ENCODE measurements at regions not wholly inside any gene's neighbourhood (a gene's known extent, or its start where the extent isn't known, plus 50 kb on each side); places are given as distances from the start of the nearest gene placed in this dataset.
"Not testable (repeated sequence)": the region's sequence is repeated elsewhere in the genome, so short reads cannot be mapped to it uniquely, and the experiment has no call there.

GRCh38 chrX:30149206-30149605 lies 66.2 kb upstream of the MAGEB2 start:
- not testable (repeated sequence) for H3K27me3 ChIP-seq (ENCODE audit: control insufficient read depth, insufficient read depth, low read length); H3K4me3 ChIP-seq (ENCODE audit: insufficient read depth, low read depth, low read length); H3K36me3 ChIP-seq (replicated peaks; ENCODE audit: control insufficient read depth, insufficient read depth, low read length); DNase-seq

DNA sequence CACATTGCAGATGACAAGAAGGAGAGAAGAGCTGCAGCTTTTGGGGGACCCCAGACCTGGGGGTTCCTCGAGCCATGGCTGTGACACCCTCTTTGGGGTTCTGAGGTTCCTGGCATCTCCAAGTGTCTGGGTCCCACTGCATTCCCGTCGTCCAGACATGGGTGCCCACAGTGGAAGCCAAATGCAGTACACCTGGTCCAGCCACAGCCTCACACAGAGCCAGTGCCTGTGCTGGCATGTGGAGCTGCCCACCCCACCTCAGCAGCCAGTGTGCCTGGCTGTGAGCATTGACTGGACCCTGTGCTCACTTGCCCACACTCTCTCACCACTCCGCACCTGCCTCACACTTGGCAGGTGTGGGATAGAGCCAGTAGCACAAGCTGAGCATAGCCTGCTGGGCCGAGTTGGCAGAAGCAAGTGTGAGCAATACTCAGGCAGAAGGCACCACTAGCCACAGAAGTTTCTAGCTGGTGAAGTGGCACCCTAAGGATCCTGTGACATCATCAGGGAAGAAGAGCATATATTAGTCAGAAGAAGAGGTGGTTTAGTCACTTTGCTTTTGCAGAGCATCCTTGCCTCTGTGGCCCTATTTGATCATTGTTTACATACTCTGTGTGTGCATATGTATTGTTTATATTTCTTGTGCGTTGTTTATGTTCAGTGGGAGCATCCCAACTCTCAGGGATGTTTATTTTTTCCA lies 65.0 kb upstream of the MAGEB2 start:
- no peak for DNase-seq
- no peak overlapping the region for H3K4me3 ChIP-seq (ENCODE audit: insufficient read depth, low read depth, low read length)
- H3K27me3 ChIP-seq (ENCODE audit: control insufficient read depth, insufficient read depth, low read length) = no peaks in the 10 kb centered on the region
- no peaks in the 10 kb centered on the region for H3K36me3 ChIP-seq (replicated peaks; ENCODE audit: control insufficient read depth, insufficient read depth, low read length)

- Histone ChIP-seq H3K36me3 (replicated peaks; ENCODE audit: control insufficient read depth, insufficient read depth, low read length) (no peaks in the 10 kb centered on the region), H3K27me3 (ENCODE audit: control insufficient read depth, insufficient read depth, low read length) (no peaks in the 10 kb centered on the region), H3K4me3 (ENCODE audit: insufficient read depth, low read depth, low read length) (no peak overlapping the region)
- DNase-seq = no peak
These were observed 63.4 kb upstream of the MAGEB2 start for GRCh38 chrX:30151964-30152363.

- no peak overlapping the region for H3K4me3 ChIP-seq (ENCODE audit: insufficient read depth, low read depth, low read length)
- H3K36me3 ChIP-seq (replicated peaks; ENCODE audit: control insufficient read depth, insufficient read depth, low read length) = no peaks in the 10 kb centered on the region
- H3K27me3 ChIP-seq (ENCODE audit: control insufficient read depth, insufficient read depth, low read length) = no peaks in the 10 kb centered on the region
- no peak for DNase-seq
These were observed 62.0 kb upstream of the MAGEB2 start for GRCh38 chrX:30153175-30153880.

GRCh38 chrX:30153881-30154260 lies 61.5 kb upstream of the MAGEB2 start:
- H3K4me3 ChIP-seq (ENCODE audit: insufficient read depth, low read depth, low read length) = no peak overlapping the region
- no peaks in the 10 kb centered on the region for H3K27me3 ChIP-seq (ENCODE audit: control insufficient read depth, insufficient read depth, low read length)
- no peaks in the 10 kb centered on the region for H3K36me3 ChIP-seq (replicated peaks; ENCODE audit: control insufficient read depth, insufficient read depth, low read length)
- no peak for DNase-seq

DNA sequence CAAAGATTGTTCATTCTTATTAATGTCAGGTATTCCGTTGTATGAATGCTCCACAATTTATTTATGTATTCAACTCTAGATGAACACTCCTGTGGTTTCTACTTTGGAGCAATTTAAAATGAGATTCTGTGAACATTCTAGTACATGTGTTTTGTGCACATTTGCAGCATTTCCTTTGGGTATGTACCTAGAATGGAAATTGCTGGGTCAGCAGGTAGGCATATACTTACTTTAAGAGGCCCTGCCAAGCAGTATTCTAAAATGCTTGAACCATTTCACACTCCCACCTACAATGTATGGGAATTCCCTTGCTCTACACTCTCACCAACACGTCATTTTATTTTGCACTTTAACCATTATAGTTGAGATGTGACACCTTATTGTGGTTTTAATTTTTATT lies 59.4 kb upstream of the MAGEB2 start:
- DNase-seq = no peak
- H3K4me3 ChIP-seq (ENCODE audit: insufficient read depth, low read depth, low read length) = no peak overlapping the region
- no peaks in the 10 kb centered on the region for H3K27me3 ChIP-seq (ENCODE audit: control insufficient read depth, insufficient read depth, low read length)
- no peaks in the 10 kb centered on the region for H3K36me3 ChIP-seq (replicated peaks; ENCODE audit: control insufficient read depth, insufficient read depth, low read length)

DNA sequence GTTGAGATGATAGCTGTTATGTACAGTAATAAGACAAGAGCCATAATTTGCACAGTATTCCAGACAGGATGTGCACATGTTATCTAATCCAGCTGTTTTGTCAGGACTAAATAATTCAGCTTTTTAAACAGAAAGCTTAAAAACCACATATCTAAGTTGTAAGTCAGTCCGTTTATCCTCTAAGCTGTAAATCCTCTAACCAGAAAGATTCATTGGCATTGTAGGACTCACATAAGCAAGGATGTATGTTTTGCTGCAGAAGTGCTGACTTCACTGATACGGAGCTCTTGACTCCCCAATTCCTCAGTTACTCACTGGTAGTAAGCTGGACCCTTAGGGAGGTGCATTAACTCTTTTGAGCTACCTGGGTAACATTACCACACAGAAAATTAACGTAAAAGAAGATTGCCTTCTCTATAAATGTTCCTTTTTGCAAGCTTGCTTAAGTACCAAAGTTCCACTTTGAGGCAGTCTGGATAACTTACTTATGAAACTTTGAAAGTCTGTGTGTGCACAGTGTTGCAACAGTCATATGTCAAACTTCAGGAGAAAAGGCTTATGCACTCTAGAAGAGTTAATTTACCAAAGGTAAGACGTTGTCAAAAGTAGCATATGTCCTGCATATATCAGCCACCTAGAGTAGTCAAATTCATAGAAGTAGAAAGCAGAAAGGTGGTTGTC lies 58.3 kb upstream of the MAGEB2 start:
- no peaks in the 10 kb centered on the region for H3K36me3 ChIP-seq (replicated peaks; ENCODE audit: control insufficient read depth, insufficient read depth, low read length)
- DNase-seq = no peak

DNA sequence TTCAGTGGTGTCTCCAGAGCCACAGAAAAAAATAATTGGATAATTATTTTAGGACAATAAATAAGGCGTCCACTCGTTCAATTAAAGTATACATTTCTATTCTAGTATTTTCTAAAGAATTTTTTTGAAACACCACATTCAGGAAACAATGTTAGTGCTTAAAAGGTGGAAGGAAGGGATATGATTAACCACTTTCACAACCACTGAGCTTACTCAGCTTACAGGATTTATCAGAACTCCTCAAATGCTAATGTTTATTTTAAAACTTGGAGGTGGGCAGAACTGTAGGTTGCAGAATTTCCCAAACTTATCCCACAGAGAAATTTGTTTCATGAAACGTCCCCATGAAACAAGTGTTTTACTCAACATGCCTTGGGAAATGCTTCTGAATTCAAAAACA lies 54.3 kb upstream of the MAGEB2 start:
- H3K36me3 ChIP-seq (replicated peaks; ENCODE audit: control insufficient read depth, insufficient read depth, low read length) = no peaks in the 10 kb centered on the region
- no peaks in the 10 kb centered on the region for H3K27me3 ChIP-seq (ENCODE audit: control insufficient read depth, insufficient read depth, low read length)
- no peak overlapping the region for H3K4me3 ChIP-seq (ENCODE audit: insufficient read depth, low read depth, low read length)
- no peak for DNase-seq

More for the DNA sequence above, 58.3 kb upstream of the MAGEB2 start:
- Histone ChIP-seq H3K27me3 (ENCODE audit: control insufficient read depth, insufficient read depth, low read length) (no peaks in the 10 kb centered on the region), H3K4me3 (ENCODE audit: insufficient read depth, low read depth, low read length) (no peak overlapping the region)

Data from H7 (cell line).